B cell (primary cell): ENCODE measurements at regions not wholly inside any gene's neighbourhood (a gene's known extent, or its start where the extent isn't known, plus 50 kb on each side); places are given as distances from the start of the nearest gene placed in this dataset.

Experiments
- CTCF ChIP-seq: fragments of 200-600 bp; IDR thresholded peaks from one replicate; pipeline ENCODE4 v1.8.0; 2022; ENCODE audit warnings: antibody characterized with exemption, mild to moderate bottlenecking
- EZH2 ChIP-seq: IDR thresholded peaks from 2 replicates; pipeline ENCODE4 v1.6.1; 2012; ENCODE audit warnings: borderline replicate concordance, low read depth, mild to moderate bottlenecking, moderate library complexity, low read length; ENCODE audit not compliant: insufficient read depth, poor library complexity, severe bottlenecking

DNA sequence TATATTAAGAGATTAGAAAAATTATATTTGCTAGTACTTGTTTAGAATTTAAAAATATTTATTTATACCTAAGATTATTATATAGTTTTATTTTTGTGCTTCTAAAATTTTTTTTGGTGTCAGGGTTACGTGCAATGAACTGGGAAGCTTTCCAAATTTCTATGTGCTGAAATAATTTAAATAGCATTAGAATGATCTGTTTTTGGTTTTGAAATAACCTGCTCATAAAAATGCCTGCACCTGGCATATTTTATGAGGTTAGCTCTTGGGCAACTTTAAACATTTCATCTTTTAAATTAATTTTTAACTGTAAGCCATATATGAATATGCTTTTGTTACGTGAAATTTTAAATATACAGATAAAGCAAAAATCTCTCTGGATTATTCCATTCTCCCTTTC is 482.5 kb downstream of the GLRX3 start:
- TF ChIP-seq CTCF (no peak), EZH2 (no peak)
